GM12864 (cell line): ENCODE measurements at regions not wholly inside any gene's neighbourhood (a gene's known extent, or its start where the extent isn't known, plus 50 kb on each side); places are given as distances from the start of the nearest gene placed in this dataset.

Experiments
- DNase-seq: peaks from one replicate; pipeline ENCODE4 v3.0.0-alpha.2; 2011; ENCODE audit warnings: low read depth
- H3K4me3 ChIP-seq: 2 replicates; pipeline ENCODE4 v1.5.1; 2011; ENCODE audit warnings: mild to moderate bottlenecking, low read depth, low read length, control low read depth
- TF ChIP-seq, protein P1 (sequence below): IDR thresholded peaks from 2 replicates; pipeline ENCODE4 v1.5.1; 2011; ENCODE audit warnings: low read depth, mild to moderate bottlenecking, moderate library complexity, low read length, control low read depth, inconsistent platforms; ENCODE audit errors: missing control alignments

GRCh38 chr5:152274224-152274623, 130.9 kb downstream of the NMUR2 start:
- DNase-seq = no peak

GRCh38 chr5:152271420-152271819, 133.7 kb downstream of the NMUR2 start:
- TF ChIP-seq, protein P1, sequence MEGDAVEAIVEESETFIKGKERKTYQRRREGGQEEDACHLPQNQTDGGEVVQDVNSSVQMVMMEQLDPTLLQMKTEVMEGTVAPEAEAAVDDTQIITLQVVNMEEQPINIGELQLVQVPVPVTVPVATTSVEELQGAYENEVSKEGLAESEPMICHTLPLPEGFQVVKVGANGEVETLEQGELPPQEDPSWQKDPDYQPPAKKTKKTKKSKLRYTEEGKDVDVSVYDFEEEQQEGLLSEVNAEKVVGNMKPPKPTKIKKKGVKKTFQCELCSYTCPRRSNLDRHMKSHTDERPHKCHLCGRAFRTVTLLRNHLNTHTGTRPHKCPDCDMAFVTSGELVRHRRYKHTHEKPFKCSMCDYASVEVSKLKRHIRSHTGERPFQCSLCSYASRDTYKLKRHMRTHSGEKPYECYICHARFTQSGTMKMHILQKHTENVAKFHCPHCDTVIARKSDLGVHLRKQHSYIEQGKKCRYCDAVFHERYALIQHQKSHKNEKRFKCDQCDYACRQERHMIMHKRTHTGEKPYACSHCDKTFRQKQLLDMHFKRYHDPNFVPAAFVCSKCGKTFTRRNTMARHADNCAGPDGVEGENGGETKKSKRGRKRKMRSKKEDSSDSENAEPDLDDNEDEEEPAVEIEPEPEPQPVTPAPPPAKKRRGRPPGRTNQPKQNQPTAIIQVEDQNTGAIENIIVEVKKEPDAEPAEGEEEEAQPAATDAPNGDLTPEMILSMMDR = peak; percentile 33
- DNase-seq = no peak

More at GRCh38 chr5:152274224-152274623, 130.9 kb downstream of the NMUR2 start:
- TF ChIP-seq, protein P1 = no peak
- H3K4me3 ChIP-seq = no peak overlapping the region

DNA sequence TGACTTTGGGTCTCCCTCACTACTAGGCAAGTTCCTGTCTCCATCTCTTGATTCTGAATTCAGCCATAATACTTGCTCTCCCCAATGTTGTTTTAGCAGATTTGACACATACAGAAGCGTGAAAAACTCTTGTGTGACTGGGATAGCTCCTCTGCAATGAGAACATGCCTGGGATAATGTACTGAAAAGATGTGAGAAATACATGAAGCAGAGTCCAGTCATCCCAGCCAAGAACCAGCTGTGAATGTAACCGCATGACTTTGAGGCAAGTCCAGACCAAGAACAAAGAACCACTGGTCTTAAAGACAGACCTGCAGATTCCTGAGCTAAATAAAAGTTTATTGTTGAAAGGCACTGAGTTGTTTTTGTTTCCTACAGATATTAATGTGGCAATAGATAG, 135.0 kb downstream of the NMUR2 start:
- TF ChIP-seq, protein P1 = no peak
- H3K4me3 ChIP-seq = no peak overlapping the region
- no peak for DNase-seq

More at GRCh38 chr5:152271420-152271819, 133.7 kb downstream of the NMUR2 start:
- H3K4me3 ChIP-seq = no peak overlapping the region

DNA sequence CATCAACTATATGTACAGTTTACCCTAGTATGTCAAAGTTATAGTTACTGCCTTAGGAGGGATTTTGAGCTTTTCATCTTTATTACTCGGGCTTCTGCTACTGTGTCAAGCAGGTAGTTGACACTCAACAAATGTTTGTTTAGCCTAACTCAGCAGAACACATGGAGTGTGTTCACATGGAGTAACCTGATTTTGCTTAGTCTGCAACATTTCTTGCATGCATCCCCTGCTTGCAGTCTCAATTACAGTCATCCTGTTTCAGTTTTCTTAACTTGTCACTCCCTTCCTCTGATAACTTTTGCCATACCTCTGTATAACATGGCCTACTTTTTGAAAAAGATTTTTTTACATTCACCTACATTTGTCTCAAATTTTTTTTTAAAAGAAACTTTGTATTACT, 135.5 kb downstream of the NMUR2 start:
- TF ChIP-seq, protein P1 = no peak
- H3K4me3 ChIP-seq = no peak overlapping the region
- DNase-seq = no peak

DNA sequence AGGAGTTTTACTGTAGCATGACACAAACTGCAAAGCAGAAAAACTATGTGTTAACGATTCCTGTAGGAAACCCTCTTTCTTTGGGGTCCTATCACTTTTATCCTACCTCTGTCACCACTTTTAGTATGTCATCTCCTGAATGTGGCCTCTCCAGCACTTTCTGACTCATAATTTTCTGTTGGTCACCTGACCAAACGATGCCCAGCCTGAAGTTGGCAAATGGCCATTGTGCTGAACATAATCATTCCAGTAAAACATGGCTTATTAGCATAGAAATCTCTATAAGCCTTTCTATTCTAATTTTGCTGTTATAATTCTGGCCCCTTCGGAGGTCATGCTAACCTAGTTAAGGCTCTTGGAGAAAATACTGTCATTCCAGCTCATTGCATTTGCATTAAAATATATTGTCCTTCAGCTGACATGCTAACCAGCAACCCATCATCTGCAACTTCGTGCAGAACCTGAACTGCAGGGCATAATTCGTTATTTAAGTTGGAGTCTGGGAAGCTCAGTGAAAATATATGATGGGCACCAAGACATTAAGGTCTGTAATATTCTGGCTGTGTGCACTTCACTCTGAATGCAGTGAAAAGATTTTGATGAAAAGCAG, 140.3 kb downstream of the NMUR2 start:
- TF ChIP-seq, protein P1 = no peak
- DNase-seq = no peak
- no peak overlapping the region for H3K4me3 ChIP-seq

DNA sequence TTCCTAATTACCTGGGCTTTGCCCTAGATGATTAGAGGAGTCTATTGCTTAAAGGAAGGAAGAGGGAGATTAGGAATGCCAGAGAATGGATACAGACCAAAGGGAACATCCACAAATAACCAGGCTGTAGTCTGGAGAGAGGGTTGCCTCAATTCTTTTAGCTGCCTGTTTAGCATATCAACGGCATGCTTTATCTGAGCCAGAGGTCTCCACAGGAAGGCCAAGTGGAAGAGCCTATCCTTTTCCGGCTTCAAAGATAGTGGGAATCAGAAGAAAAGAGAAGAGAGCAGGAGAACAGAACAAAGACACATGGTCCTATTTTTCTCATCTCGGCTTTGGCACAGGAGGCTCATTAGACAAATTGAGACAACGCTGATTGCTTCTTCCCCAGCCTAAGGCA, 142.4 kb downstream of the NMUR2 start:
- DNase-seq = no peak
- TF ChIP-seq, protein P1 = no peak

DNA sequence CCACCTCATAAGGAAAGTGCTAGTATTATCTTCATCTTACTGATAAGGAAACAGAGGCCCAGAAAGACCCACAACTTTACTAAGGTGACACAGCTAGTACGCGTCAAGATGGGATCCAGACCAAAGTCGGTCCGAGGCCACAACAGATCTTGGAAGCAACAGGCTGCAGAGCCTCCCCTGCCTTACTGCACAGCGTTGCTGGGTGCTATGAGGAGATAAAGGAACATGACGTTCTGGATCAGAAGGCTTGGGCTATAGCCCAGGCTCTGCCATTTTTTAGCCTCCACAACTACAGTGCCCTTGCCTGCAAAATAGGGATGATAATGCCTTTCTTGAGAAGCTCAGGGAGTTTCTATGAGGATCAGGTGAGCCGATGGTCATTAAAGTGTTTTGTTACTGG, 144.1 kb downstream of the NMUR2 start:
- TF ChIP-seq, protein P1 = no peak
- DNase-seq = no peak
- no peak overlapping the region for H3K4me3 ChIP-seq

More for the DNA sequence above, 142.4 kb downstream of the NMUR2 start:
- no peak overlapping the region for H3K4me3 ChIP-seq
